Activated CD4-positive, alpha-beta T cell treated with anti-CD3 and anti-CD28 coated beads, Interleukin-2, amount 10 ng/mL, durations not matched to agents 24 days and 14 days (primary cell): ENCODE measurements at regions not wholly inside any gene's neighbourhood (a gene's known extent, or its start where the extent isn't known, plus 50 kb on each side); places are given as distances from the start of the nearest gene placed in this dataset.

Source experiments
- DNase-seq: peaks from one replicate; pipeline ENCODE4 v3.0.0; 2022
- H3K27ac Mint-ChIP-seq: one replicate; pipeline ENCODE4 v1.8.0; 2022; ENCODE audit warnings: mild to moderate bottlenecking, mixed read lengths
- H3K27me3 Mint-ChIP-seq: one replicate; pipeline ENCODE4 v1.8.0; 2022; ENCODE audit warnings: mixed read lengths
- H3K36me3 Mint-ChIP-seq: one replicate; pipeline ENCODE4 v1.8.0; 2022; ENCODE audit warnings: low read depth, mild to moderate bottlenecking, mixed read lengths
- H3K4me1 Mint-ChIP-seq: one replicate; pipeline ENCODE4 v1.8.0; 2021; ENCODE audit warnings: mixed read lengths
- H3K4me3 Mint-ChIP-seq: one replicate; pipeline ENCODE4 v1.8.0; 2022; ENCODE audit warnings: mild to moderate bottlenecking, moderate library complexity, mixed read lengths
- H3K9me3 Mint-ChIP-seq: one replicate; pipeline ENCODE4 v1.8.0; 2021; ENCODE audit warnings: mixed read lengths
- intact Hi-C: fragments of 100-400 bp; cut with micrococcal nuclease; formaldehyde crosslinking; loops from one replicate; pipeline ENCODE4 v1.15.1; 2023

DNA sequence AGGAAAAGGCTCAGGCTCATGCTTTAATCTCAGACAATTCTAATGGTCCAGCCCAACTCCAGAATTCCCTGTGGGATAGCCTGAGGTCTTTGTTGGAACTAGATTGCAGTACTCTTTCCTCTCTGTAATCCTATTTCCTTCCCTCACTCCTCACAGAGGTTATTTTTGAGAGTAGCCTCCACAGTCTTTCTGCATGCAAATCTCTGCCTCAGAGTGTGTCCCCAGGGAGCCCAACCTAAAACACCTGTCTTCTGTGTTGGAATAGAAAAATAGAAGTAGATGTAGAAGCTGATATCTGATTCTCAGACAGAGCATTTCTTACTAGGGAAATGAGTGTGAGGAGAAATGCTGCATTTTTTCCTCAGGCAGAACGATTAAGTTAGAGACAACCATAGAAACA, 915.5 kb upstream of the EPHA5 start:
- intact Hi-C loops: no loop called here
- H3K4me1 Mint-ChIP-seq: no peaks in the 10 kb centered on the region
- no peaks in the 10 kb centered on the region for H3K9me3 Mint-ChIP-seq
- H3K36me3 Mint-ChIP-seq: no peaks in the 10 kb centered on the region
- no peak overlapping the region for H3K4me3 Mint-ChIP-seq
- no peak overlapping the region for H3K27ac Mint-ChIP-seq
- DNase-seq: no peak
- H3K27me3 Mint-ChIP-seq: no peaks in the 10 kb centered on the region

- Mint-ChIP-seq H3K27me3 (no peaks in the 10 kb centered on the region), H3K4me1 (no peaks in the 10 kb centered on the region), H3K9me3 (no peaks in the 10 kb centered on the region), H3K36me3 (no peaks in the 10 kb centered on the region), H3K27ac (no peak overlapping the region), H3K4me3 (no peak overlapping the region)
- no peak for DNase-seq
- intact Hi-C loops: no loop called here
These were observed 907.6 kb upstream of the EPHA5 start for GRCh38 chr4:66577922-66578321.

DNA sequence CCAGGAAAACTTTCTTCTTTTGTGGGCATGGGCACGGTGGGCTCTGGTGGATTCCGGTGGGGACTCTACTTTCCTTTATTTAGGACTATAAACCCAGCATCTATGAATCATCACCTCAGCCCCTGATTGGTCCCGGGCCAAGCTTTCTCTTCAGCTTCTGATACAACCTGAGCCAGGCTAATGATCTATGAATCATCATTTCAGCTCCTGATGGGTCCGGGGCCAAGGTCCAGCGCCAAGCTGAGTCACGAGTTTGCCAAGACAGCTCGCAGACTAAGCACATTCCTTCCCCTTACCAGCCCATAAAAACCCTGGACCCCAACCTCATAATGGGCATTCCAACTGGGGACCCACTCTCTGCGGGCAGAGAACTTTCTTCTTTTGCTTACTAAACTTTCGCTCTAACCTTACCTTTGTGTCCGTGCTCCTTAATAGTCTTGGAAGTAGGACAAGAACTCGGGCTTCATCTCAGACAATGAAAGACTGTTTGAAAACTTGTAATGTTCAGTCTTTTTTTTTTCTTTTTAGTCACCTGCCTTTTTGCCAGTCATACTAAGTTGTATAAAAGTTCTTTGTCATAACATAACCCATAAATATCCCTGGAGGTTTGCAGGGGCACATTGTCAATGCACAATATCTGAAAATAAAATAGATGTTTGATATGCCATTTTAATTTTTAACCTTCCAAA, 904.9 kb upstream of the EPHA5 start:
- no peak overlapping the region for H3K4me3 Mint-ChIP-seq
- no peaks in the 10 kb centered on the region for H3K9me3 Mint-ChIP-seq
- H3K27me3 Mint-ChIP-seq: no peaks in the 10 kb centered on the region
- intact Hi-C loops: no loop called here
- H3K4me1 Mint-ChIP-seq: no peaks in the 10 kb centered on the region
- DNase-seq: no peak
- no peaks in the 10 kb centered on the region for H3K36me3 Mint-ChIP-seq
- H3K27ac Mint-ChIP-seq: no peak overlapping the region

DNA sequence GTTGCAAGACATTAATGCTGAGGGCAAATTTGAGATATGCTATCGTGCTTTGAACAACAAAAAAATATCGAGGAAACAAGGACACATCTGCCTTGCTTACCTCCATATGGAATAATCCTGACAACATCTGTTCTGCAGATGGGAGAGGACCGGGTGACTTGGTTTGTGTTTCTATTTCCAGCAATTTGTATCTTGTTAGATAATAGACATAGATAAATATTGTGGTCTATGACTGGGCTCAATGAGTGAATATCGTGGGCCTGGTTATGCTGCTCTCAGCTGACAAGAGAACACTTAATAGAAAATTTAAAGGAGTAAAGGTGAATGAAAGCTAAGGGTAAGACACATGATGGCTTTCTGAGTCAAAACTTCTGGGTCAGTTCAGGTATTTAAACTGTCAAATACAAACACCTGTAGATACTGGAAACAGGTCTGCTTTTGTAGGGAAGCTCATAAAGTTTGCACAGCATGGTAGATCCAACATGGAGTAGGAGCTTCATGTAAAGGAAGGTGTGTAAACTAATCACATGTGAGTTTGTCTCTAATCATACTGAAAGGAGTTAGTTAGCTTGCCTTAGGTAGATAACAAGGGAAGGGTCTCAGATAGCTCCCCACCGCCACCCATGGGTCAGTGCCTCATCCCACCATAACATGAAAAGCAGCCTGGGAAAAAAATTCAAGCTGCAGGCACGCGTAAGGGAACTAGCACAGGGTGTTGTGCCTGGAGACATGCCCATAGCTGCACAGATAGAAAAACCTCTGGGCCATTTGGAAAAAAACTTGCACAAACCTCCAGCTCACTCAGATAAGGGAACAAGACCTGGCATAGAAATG, 904.1 kb upstream of the EPHA5 start:
- Mint-ChIP-seq H3K4me3 (no peak overlapping the region), H3K9me3 (no peaks in the 10 kb centered on the region), H3K27ac (no peak overlapping the region), H3K4me1 (no peaks in the 10 kb centered on the region), H3K36me3 (no peaks in the 10 kb centered on the region), H3K27me3 (no peaks in the 10 kb centered on the region)
- DNase-seq: no peak
- intact Hi-C loops: no loop called here

DNA sequence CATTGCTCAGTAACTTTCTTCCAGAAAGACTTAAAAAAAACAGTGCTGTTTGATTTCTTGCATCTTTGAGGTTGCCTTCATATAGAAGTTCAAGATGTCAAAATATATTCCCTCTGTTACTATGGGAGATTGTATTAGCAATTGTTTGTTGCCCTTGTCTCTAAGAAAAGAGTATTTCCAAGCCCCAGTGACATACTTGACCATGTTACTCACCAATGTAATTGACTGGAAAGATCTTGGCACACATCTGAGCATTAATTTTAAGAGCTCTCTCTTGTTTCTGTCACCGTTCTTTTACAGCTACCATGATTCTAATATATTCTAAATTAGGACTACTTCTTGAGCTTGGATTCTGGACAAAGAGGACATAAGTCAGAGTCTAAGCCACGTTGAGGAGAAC, 902.7 kb upstream of the EPHA5 start:
- no peak overlapping the region for H3K27ac Mint-ChIP-seq
- H3K4me3 Mint-ChIP-seq: no peak overlapping the region
- H3K27me3 Mint-ChIP-seq: no peaks in the 10 kb centered on the region
- DNase-seq: no peak
- no peaks in the 10 kb centered on the region for H3K36me3 Mint-ChIP-seq
- no peaks in the 10 kb centered on the region for H3K4me1 Mint-ChIP-seq
- no peaks in the 10 kb centered on the region for H3K9me3 Mint-ChIP-seq
- intact Hi-C loops: no loop called here

DNA sequence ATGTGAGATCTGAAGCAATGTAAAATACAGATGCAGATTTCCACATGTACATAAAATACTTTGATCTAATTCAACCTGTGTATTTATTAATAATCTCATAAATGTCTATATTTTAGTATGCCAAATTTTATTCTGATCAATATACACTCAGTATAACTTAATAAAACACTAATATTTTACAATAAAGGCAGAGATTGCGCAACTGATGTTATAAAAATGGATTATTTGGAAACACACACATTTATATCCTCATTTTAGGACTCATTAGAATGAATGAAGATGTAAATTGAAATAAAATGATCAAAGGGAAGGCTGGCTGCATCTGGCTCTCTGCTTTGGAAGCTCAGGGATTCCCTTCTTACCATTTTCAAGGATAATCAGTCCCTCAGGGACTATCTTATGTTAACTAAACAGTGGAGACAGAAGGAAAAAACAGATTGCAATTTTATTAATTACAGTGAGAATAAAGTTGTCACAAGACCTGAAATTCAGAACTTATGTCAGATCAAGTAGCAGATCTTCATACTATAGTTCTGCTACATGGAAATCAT, 900.9 kb upstream of the EPHA5 start:
- no peaks in the 10 kb centered on the region for H3K36me3 Mint-ChIP-seq
- no peaks in the 10 kb centered on the region for H3K9me3 Mint-ChIP-seq
- no peaks in the 10 kb centered on the region for H3K27me3 Mint-ChIP-seq
- H3K4me3 Mint-ChIP-seq: no peak overlapping the region
- intact Hi-C loops: no loop called here
- DNase-seq: no peak
- H3K4me1 Mint-ChIP-seq: no peaks in the 10 kb centered on the region
- H3K27ac Mint-ChIP-seq: no peak overlapping the region

GRCh38 chr4:66569228-66569627, 898.9 kb upstream of the EPHA5 start:
- no peaks in the 10 kb centered on the region for H3K36me3 Mint-ChIP-seq
- no peak overlapping the region for H3K27ac Mint-ChIP-seq
- intact Hi-C loops: no loop called here
- no peaks in the 10 kb centered on the region for H3K4me1 Mint-ChIP-seq
- no peaks in the 10 kb centered on the region for H3K9me3 Mint-ChIP-seq
- H3K27me3 Mint-ChIP-seq: no peaks in the 10 kb centered on the region
- no peak for DNase-seq
- H3K4me3 Mint-ChIP-seq: no peak overlapping the region

DNA sequence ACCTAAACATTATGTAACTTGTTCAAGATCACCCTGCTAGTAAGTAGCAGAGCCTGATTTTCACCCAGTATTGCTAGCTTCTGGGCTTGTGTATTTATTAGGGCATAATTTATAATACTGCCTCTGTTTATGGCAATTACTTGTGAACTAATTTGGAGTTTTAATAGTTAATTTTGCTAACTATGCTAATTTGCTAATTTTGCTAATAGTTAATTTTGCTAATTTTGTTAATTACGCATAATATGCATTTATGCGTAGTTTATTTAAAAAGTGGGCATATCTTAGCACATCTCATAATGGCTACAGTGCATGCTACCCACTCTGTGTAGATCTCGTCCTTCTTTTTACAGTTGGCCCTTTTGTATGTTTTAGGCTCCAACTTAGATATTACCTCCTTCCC, 898.1 kb upstream of the EPHA5 start:
- Mint-ChIP-seq H3K27ac (no peak overlapping the region), H3K27me3 (no peaks in the 10 kb centered on the region), H3K36me3 (no peaks in the 10 kb centered on the region), H3K4me3 (no peak overlapping the region), H3K4me1 (no peaks in the 10 kb centered on the region), H3K9me3 (no peaks in the 10 kb centered on the region)
- intact Hi-C loops: no loop called here
- DNase-seq: no peak

DNA sequence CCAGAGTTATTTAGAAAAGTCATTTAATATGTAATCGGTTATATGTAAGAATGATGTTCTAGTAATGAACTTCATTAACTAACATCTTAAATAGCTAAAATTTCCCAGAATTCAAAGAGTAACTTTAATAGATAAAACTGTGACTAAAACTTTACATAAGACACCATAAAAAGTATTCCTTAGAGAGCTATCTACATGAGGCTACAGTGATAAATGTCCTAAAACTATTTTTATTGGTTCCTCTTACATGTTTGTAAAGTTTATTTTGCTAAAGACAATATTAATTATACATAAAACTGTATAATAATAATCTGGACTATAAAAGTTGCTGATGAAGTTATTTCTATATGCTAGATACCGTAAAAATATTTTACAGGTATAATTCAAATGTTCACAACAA, 897.7 kb upstream of the EPHA5 start:
- H3K4me1 Mint-ChIP-seq: no peaks in the 10 kb centered on the region
- DNase-seq: no peak
- no peaks in the 10 kb centered on the region for H3K9me3 Mint-ChIP-seq
- intact Hi-C loops: no loop called here
- no peaks in the 10 kb centered on the region for H3K27me3 Mint-ChIP-seq
- H3K4me3 Mint-ChIP-seq: no peak overlapping the region
- no peaks in the 10 kb centered on the region for H3K36me3 Mint-ChIP-seq
- no peak overlapping the region for H3K27ac Mint-ChIP-seq

- intact Hi-C loops: no loop called here
- H3K4me1 Mint-ChIP-seq: no peaks in the 10 kb centered on the region
These were observed 897.3 kb upstream of the EPHA5 start for GRCh38 chr4:66567551-66567950.

GRCh38 chr4:66565801-66566200, 895.5 kb upstream of the EPHA5 start:
- Mint-ChIP-seq H3K4me3 (no peak overlapping the region), H3K36me3 (no peaks in the 10 kb centered on the region), H3K27ac (no peak overlapping the region), H3K27me3 (no peaks in the 10 kb centered on the region), H3K9me3 (no peaks in the 10 kb centered on the region), H3K4me1 (no peaks in the 10 kb centered on the region)
- DNase-seq: no peak
- intact Hi-C loops: no loop called here

More at GRCh38 chr4:66567551-66567950, 897.3 kb upstream of the EPHA5 start:
- no peak for DNase-seq
- Mint-ChIP-seq H3K36me3 (no peaks in the 10 kb centered on the region), H3K9me3 (no peaks in the 10 kb centered on the region), H3K27ac (no peak overlapping the region), H3K4me3 (no peak overlapping the region), H3K27me3 (no peaks in the 10 kb centered on the region)

DNA sequence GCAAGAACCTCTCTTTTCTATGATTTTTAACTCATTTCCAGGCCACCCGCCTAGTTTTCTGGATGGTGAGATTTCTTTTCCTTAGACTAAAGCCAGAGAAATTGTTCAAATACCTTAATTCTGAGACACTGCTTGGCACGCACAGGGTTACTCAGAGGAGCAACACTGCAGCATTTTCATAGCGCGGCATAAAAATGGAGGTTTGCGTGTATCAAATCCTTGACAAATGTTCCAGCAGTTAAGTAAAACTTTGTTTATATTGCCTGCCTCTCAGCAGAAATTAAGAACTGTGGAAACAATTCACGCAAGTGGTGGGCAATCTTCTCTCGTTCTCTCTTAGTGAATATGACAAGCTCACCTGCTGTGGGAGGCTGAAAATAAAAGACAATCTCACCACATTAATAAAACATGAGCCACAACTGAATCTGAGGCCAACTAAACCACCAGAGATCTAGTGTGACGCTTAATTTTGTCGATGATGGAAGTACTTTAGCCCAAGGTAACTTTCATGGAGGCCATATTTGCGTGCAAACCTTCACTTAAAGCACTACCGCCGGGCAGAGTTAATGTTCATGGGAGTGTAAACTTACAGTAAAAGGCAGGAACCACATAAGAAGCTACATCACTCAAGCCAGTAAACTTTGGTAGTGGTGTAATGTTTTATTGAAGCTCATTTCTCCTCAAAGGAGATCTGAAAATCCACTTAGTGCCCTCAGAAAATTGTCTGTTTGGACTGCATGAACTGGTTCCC, 894.8 kb upstream of the EPHA5 start:
- H3K27ac Mint-ChIP-seq: no peak overlapping the region
- no peak for DNase-seq
- H3K4me3 Mint-ChIP-seq: no peak overlapping the region
- no peaks in the 10 kb centered on the region for H3K4me1 Mint-ChIP-seq
- intact Hi-C loops: no loop called here
- no peaks in the 10 kb centered on the region for H3K36me3 Mint-ChIP-seq
- H3K27me3 Mint-ChIP-seq: no peaks in the 10 kb centered on the region
- no peaks in the 10 kb centered on the region for H3K9me3 Mint-ChIP-seq

GRCh38 chr4:66562276-66562806, 892.1 kb upstream of the EPHA5 start:
- H3K36me3 Mint-ChIP-seq: no peaks in the 10 kb centered on the region
- H3K4me3 Mint-ChIP-seq: no peak overlapping the region
- DNase-seq: no peak
- H3K27ac Mint-ChIP-seq: no peak overlapping the region
- no peaks in the 10 kb centered on the region for H3K9me3 Mint-ChIP-seq
- no peaks in the 10 kb centered on the region for H3K27me3 Mint-ChIP-seq
- no peaks in the 10 kb centered on the region for H3K4me1 Mint-ChIP-seq
- intact Hi-C loops: no loop called here
